PFSK-1 (cell line): ENCODE measurements at regions not wholly inside any gene's neighbourhood (a gene's known extent, or its start where the extent isn't known, plus 50 kb on each side); places are given as distances from the start of the nearest gene placed in this dataset.

Source experiments
- FOXP2 ChIP-seq: optimal IDR thresholded peaks from 2 replicates; pipeline ENCODE3; 2011; ENCODE audit warnings: borderline replicate concordance, control low read depth, inconsistent platforms; ENCODE audit not compliant: insufficient read depth; ENCODE audit errors: extremely low read length, extremely low read depth
- POLR2AphosphoS5 ChIP-seq: IDR thresholded peaks from 2 replicates; pipeline ENCODE4 v1.6.1; 2012; ENCODE audit warnings: low read depth, mild to moderate bottlenecking, control low read depth, low read length, moderate library complexity
- REST ChIP-seq, 2 experiments: IDR thresholded peaks; 2 replicates each; pipeline versions ENCODE4 v1.6.1 to v1.8.0; 2011 to 2012; ENCODE audit warnings: low read depth in 2 of 2, low read length in 2 of 2, control low read depth in 1 of 2, inconsistent platforms in 1 of 2, mild to moderate bottlenecking in 1 of 2, moderate library complexity in 1 of 2; ENCODE audit not compliant: insufficient read depth in 1 of 2
- SIN3A ChIP-seq: IDR thresholded peaks from 2 replicates; pipeline ENCODE4 v1.6.1; 2012; ENCODE audit warnings: mild to moderate bottlenecking, low read length, moderate library complexity, borderline replicate concordance; ENCODE audit not compliant: insufficient read depth
- TAF1 ChIP-seq: IDR thresholded peaks from 2 replicates; pipeline ENCODE4 v1.6.1; 2012; ENCODE audit warnings: low read length, control low read depth, borderline replicate concordance; ENCODE audit not compliant: insufficient read depth

- TF ChIP-seq TAF1 (no peak), SIN3A (no peak), POLR2AphosphoS5 (no peak), FOXP2 (no peak), REST (IDR thresholded peaks at IDR 0.05; ENCODE audit: insufficient read depth in 1 of 2, low read depth in 2 of 2, low read length in 2 of 2) (no peak)
These were observed 149.3 kb downstream of the ATP23 start for GRCh38 chr12:58090685-58091084.

DNA sequence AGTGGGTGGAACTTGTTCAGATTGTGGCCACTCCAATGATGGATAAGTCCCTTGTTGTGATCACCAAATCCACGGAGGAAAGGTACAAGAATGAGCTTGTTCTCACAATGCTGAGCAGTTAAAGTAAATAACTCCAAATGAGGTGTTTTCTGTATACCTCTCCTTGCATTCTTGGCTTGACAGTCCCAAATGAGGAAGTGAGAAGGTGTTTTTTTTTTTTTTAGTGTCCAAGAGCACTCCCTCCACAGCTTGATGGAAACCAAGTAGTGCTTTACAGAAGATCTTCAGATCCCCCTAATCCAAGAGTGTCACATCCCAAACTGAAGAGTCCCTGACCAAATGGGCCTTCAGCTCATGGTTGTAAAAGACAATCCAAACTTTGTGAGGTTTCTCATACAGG lies 153.6 kb downstream of the ATP23 start:
- TF ChIP-seq REST (IDR thresholded peaks at IDR 0.05; ENCODE audit: insufficient read depth in 1 of 2, low read depth in 2 of 2, low read length in 2 of 2) (no peak), SIN3A (no peak), POLR2AphosphoS5 (no peak), TAF1 (no peak)

GRCh38 chr12:58097741-58098140 lies 156.4 kb downstream of the ATP23 start:
- TF ChIP-seq FOXP2 (no peak), SIN3A (no peak), REST (IDR thresholded peaks at IDR 0.05; ENCODE audit: insufficient read depth in 1 of 2, low read depth in 2 of 2, low read length in 2 of 2) (no peak), TAF1 (no peak), POLR2AphosphoS5 (no peak)

DNA sequence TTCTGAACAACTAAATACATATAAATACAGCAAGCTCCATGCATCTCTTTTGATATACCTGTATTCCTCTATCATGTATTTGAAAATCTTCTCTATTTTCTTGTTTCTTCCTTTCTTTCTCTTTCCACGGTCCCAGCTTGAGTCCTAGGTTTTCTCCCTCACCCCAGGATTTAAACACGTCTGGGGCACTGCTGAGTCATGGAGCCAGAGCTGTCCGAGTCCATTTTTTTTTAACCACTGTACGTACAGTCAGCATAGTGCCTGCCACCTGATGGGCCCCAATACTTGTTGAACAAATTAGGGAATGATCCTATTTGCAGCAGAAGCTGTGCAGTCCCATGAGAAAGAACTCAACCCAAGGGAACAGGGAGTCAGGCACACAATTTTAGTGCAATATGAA lies 158.1 kb downstream of the ATP23 start:
- no peak for TF ChIP-seq SIN3A
- TF ChIP-seq POLR2AphosphoS5, result no peak

DNA sequence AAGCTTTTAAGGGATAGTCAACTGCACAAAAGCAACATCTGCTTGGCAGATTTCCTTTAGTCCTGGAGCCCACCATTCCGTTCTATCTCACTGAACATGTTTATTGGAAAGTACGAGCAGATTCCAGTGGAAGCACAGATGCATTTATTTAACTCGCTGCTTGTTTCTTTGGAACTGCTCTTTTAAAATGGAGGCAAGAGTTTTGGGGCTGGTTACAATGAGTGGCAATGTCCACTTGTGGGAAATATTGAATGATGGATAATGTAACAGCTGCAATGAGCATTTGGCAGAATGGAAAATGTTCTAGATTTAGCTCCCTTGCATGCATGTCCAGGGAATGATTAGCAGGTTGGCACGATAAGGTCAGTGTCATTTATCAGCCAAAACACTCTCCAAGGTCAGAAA lies 163.0 kb downstream of the ATP23 start:
- TF ChIP-seq TAF1 (no peak), SIN3A (no peak), REST (IDR thresholded peaks at IDR 0.05; ENCODE audit: insufficient read depth in 1 of 2, low read depth in 2 of 2, low read length in 2 of 2) (no peak), POLR2AphosphoS5 (no peak), FOXP2 (no peak)
